T-cell (primary cell): ENCODE measurements at regions not wholly inside any gene's neighbourhood (a gene's known extent, or its start where the extent isn't known, plus 50 kb on each side); places are given as distances from the start of the nearest gene placed in this dataset.
"Not testable (repeated sequence)": the region's sequence is repeated elsewhere in the genome, so short reads cannot be mapped to it uniquely, and the experiment has no call there.

Experiments used
- ATAC-seq, 4 experiments: fragments of 200-7000 bp in 3 of 4; fragments of 150-1000 bp in 1 of 4; cut with Tn5 transposase; replicated peaks in 1 of 4; 1 replicate in 3 of 4; 2 replicates in 1 of 4; pipeline ENCODE4 v1.10.0; 2021; ENCODE audit warnings: moderate library complexity in 3 of 4, mild to moderate bottlenecking in 2 of 4, moderate number of reproducible peaks in 1 of 4
- CTCF ChIA-PET, 2 donors: fragments of 300-600 bp; sonication (Branson Sonifier 250); formaldehyde crosslinking; loops; one replicate each; lab custom pipeline; 2022; ENCODE audit warnings: antibody characterized with exemption in 2 of 2; lab: Charles Lee
- POLR2A ChIA-PET, 2 donors: fragments of 300-600 bp; sonication (Branson Sonifier 250); formaldehyde crosslinking; loops; one replicate each; lab custom pipeline; 2022; ENCODE audit warnings: antibody characterized with exemption in 2 of 2; lab: Charles Lee
- DNase-seq, 35 experiments: peaks; one replicate each; pipeline versions ENCODE4 v3.0.0 to v3.0.0-alpha.2; 2013 to 2023
- H3K27ac ChIP-seq: one replicate; pipeline ENCODE4 v1.5.1; 2013; ENCODE audit warnings: low read length
- H3K27me3 ChIP-seq, 2 experiments: replicated peaks in 1 of 2; 1 replicate in 1 of 2; 2 replicates in 1 of 2; pipeline versions ENCODE4 v1.6.1 to v1.7.0; 2013; ENCODE audit warnings: low read length in 1 of 2, mixed read lengths in 1 of 2; ENCODE audit not compliant: control insufficient read depth in 2 of 2, insufficient read depth in 2 of 2; ENCODE audit errors: extremely low read depth in 1 of 2
- H3K36me3 ChIP-seq, 2 donors: 1 replicate in 1 of 2; 2 replicates in 1 of 2; pipeline versions ENCODE4 v1.6.1 to v1.7.0; 2013; ENCODE audit warnings: low read length in 1 of 2; ENCODE audit not compliant: control insufficient read depth in 2 of 2, insufficient read depth in 1 of 2; ENCODE audit errors: extremely low read depth in 1 of 2
- H3K4me1 ChIP-seq, 2 experiments: 1 replicate in 1 of 2; 2 replicates in 1 of 2; pipeline versions ENCODE4 v1.6.1 to v1.7.0; 2013; ENCODE audit warnings: low read length in 2 of 2, mixed read lengths in 1 of 2; ENCODE audit not compliant: insufficient read depth in 2 of 2, control insufficient read depth in 1 of 2; ENCODE audit errors: extremely low read depth in 1 of 2
- H3K4me3 ChIP-seq, 2 donors: 1 replicate in 1 of 2; 2 replicates in 1 of 2; pipeline versions ENCODE4 v1.5.1 to v1.7.0; 2013; ENCODE audit warnings: mild to moderate bottlenecking in 2 of 2, low read length in 1 of 2, moderate library complexity in 1 of 2; ENCODE audit not compliant: control insufficient read depth in 1 of 2; ENCODE audit errors: extremely low read depth in 1 of 2
- H3K9me3 ChIP-seq: 2 replicates; pipeline ENCODE4 v1.7.0; 2013
- H3K27ac Mint-ChIP-seq, 2 donors: one replicate each; pipeline ENCODE4 v1.8.0; 2020 to 2021; ENCODE audit warnings: mild to moderate bottlenecking in 2 of 2, mixed read lengths in 2 of 2
- H3K27me3 Mint-ChIP-seq, 2 donors: one replicate each; pipeline ENCODE4 v1.8.0; 2021 to 2022; ENCODE audit warnings: mixed read lengths in 2 of 2
- H3K36me3 Mint-ChIP-seq: one replicate; pipeline ENCODE4 v1.8.0; 2021; ENCODE audit warnings: mixed read lengths
- H3K4me1 Mint-ChIP-seq, 3 donors: one replicate each; pipeline ENCODE4 v1.8.0; 2020 to 2022; ENCODE audit warnings: mixed read lengths in 3 of 3, mild to moderate bottlenecking in 1 of 3
- H3K4me3 Mint-ChIP-seq, 3 donors: one replicate each; pipeline ENCODE4 v1.8.0; 2020 to 2022; ENCODE audit warnings: mild to moderate bottlenecking in 3 of 3, mixed read lengths in 3 of 3, moderate library complexity in 3 of 3
- H3K9me3 Mint-ChIP-seq, 3 donors: one replicate each; pipeline ENCODE4 v1.8.0; 2020 to 2022; ENCODE audit warnings: mixed read lengths in 3 of 3
- WGBS: methylation state at CpG from one replicate; pipeline ENCODE4 v1.1.5; 2013; ENCODE audit warnings: missing lambda C conversion rate; ENCODE audit not compliant: insufficient coverage; 5-methylcytosine and 5-hydroxymethylcytosine counted together

GRCh38 chr4:27412613-27413012 is 552.0 kb downstream of the STIM2 start:
- ChIA-PET CTCF (no interaction called here), POLR2A (no interaction called here)
- Histone ChIP-seq H3K36me3 (no peaks in the 10 kb centered on the region), H3K9me3 (no peaks in the 10 kb centered on the region), H3K4me3 (no peak overlapping the region), H3K4me1 (no peaks in the 10 kb centered on the region), H3K27me3 (no peaks in the 10 kb centered on the region), H3K27ac (no peak overlapping the region)
- H3K4me3 Mint-ChIP-seq = no peak overlapping the region
- WGBS = no CpG with 5 or more reads among the region's 1 CpG
- no peaks in the 10 kb centered on the region for H3K27me3 Mint-ChIP-seq
- H3K9me3 Mint-ChIP-seq = peaks cover 12 to 23% (median 16%) of the 10 kb centered on the region in 3 donors
- H3K27ac Mint-ChIP-seq = no peak overlapping the region
- DNase-seq = no peak
- ATAC-seq = no peak
- no peaks in the 10 kb centered on the region for H3K36me3 Mint-ChIP-seq
- H3K4me1 Mint-ChIP-seq = no peaks in the 10 kb centered on the region

DNA sequence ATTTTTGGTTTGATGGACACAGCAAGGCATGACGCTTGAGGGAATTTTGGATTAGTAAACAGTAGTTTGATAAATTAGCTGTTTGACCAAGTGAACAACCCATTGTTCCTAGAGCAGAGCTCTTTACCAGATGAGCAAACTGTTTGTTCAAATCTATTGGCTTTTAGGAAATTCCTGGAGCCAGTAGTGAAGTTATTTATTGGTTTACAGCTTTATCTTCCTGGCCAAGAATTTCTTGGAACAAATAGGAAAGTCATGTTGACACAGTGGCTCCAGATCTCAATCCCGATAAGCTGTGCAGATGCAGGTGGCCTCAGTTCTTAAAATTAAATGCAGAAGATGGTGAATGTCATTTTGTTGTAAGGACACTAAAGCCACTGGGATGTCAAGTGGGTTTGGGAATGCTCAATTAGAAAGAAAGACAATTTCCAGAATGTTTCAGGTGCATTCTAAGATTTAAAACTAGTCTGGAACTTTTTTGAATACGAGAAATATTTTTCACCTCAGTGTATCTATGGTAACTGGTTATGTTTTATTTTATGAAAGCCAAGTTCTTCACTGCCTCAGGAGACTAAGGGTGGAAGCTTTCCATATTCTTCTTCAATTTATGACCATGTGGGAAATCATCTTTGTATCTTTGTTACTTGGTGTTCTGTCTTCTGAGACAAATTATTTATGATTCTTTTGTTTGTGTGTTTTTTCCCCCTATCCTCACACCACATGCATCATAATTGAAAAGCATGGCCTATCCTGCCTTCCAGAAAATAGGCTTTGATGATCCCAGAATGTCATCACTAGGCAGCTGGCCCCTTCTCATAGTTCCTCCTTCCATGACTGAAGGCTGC is 554.5 kb downstream of the STIM2 start:
- DNase-seq (no peak), ATAC-seq (no peak)
- Histone ChIP-seq H3K27me3 (no peaks in the 10 kb centered on the region), H3K36me3 (no peaks in the 10 kb centered on the region), H3K4me3 (no peak overlapping the region), H3K27ac (no peak overlapping the region), H3K9me3 (no peaks in the 10 kb centered on the region), H3K4me1 (no peaks in the 10 kb centered on the region)
- ChIA-PET POLR2A (no interaction called here), CTCF (no interaction called here)
- Mint-ChIP-seq H3K9me3 (peaks cover 15 to 26% (median 23%) of the 10 kb centered on the region in 3 donors), H3K27me3 (no peaks in the 10 kb centered on the region), H3K4me1 (no peaks in the 10 kb centered on the region), H3K36me3 (no peaks in the 10 kb centered on the region), H3K4me3 (no peak overlapping the region), H3K27ac (no peak overlapping the region)
- 23% methylated on average over 2 of the region's 3 CpGs for WGBS

DNA sequence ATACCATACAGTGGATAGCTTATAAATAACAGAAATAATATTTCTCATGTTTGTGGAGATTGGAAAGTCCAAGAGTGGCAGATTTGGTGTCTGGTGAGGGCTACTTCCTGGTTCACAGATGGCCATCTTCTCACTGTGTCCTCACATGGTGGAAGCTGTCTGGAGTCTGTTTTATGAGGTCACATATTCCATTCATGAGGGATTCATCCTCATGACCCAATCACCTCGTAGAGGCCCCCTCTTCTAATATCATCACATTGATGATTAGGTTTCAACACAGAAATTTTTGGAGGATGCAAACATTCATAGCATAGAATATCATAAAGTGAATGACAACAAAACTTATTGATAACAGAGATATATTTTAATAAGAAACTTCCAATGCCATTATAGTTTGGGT is 568.0 kb downstream of the STIM2 start:
- Histone ChIP-seq H3K4me1 (no peaks in the 10 kb centered on the region), H3K9me3 (no peaks in the 10 kb centered on the region), H3K27me3 (no peaks in the 10 kb centered on the region), H3K36me3 (no peaks in the 10 kb centered on the region), H3K4me3 (no peak overlapping the region), H3K27ac (no peak overlapping the region)
- Mint-ChIP-seq H3K4me3 (no peak overlapping the region), H3K27me3 (no peaks in the 10 kb centered on the region), H3K9me3 (peaks cover 4% of the 10 kb centered on the region in 3 donors), H3K27ac (no peak overlapping the region), H3K36me3 (no peaks in the 10 kb centered on the region), H3K4me1 (no peaks in the 10 kb centered on the region)
- no peak for DNase-seq
- no peak for ATAC-seq
- ChIA-PET CTCF (no interaction called here), POLR2A (interaction anchor here in 1 of 2 donors (0.5 kb wide), 1 partner anchor 38 kb away, joined by 5 read pairs; no protein-coding TSS in a partner anchor)
- no CpG with 5 or more reads among the region's 1 CpG for WGBS

DNA sequence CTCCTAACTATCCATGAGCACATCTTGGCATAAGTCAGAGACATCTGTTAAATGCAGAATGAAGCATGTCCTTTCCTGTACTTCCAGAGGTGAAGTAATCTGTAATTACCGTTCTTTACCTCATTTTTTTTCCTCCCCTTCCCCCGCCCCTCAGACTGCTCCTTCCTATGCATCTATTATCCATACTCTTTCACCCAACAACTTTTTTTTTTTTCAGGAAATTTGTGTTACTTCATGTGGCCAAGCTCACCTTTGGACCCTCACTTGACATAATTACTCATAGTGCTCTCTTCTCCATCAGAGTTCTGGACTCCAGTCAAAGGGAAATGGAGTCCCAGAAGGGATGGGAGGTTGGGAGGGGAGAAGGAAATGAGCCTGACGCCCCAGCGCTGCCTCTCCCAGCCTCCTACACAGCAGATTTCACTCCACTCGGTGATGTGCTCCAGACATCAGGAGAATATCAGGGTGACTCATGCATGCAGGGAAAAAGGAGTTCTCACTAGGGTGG is 568.8 kb downstream of the STIM2 start:
- WGBS = no CpG with 5 or more reads among the region's 5 CpGs
- H3K27ac Mint-ChIP-seq = no peak overlapping the region
- ATAC-seq (no peak), DNase-seq (no peak)
- ChIA-PET POLR2A (no interaction called here), CTCF (interaction anchor here in 1 of 2 donors (0.6 kb wide), 1 partner anchor 279 kb away, joined by 5 read pairs; no protein-coding TSS in a partner anchor)
- H3K27me3 ChIP-seq = no peaks in the 10 kb centered on the region
- no peak overlapping the region for H3K4me3 ChIP-seq
- no peaks in the 10 kb centered on the region for H3K4me1 Mint-ChIP-seq
- H3K36me3 Mint-ChIP-seq = no peaks in the 10 kb centered on the region
- H3K4me3 Mint-ChIP-seq = no peak overlapping the region
- H3K27me3 Mint-ChIP-seq = no peaks in the 10 kb centered on the region
- H3K4me1 ChIP-seq = no peaks in the 10 kb centered on the region
- H3K9me3 Mint-ChIP-seq = peaks cover 7 to 8% (median 7%) of the 10 kb centered on the region in 3 donors
- no peak overlapping the region for H3K27ac ChIP-seq
- H3K36me3 ChIP-seq = no peaks in the 10 kb centered on the region
- H3K9me3 ChIP-seq = no peaks in the 10 kb centered on the region

- no peak overlapping the region for H3K4me3 Mint-ChIP-seq
- H3K27me3 Mint-ChIP-seq = no peaks in the 10 kb centered on the region
- no peaks in the 10 kb centered on the region for H3K4me1 Mint-ChIP-seq
- H3K36me3 Mint-ChIP-seq = no peaks in the 10 kb centered on the region
- Histone ChIP-seq H3K9me3 (no peaks in the 10 kb centered on the region), H3K4me3 (no peak overlapping the region), H3K27me3 (no peaks in the 10 kb centered on the region), H3K27ac (no peak overlapping the region), H3K4me1 (no peaks in the 10 kb centered on the region), H3K36me3 (no peaks in the 10 kb centered on the region)
- no CpG with 5 or more reads among the region's 1 CpG for WGBS
- no peak overlapping the region for H3K27ac Mint-ChIP-seq
- CTCF ChIA-PET = no interaction called here
- POLR2A ChIA-PET = no interaction called here
- peaks cover 3 to 11% (median 8%) of the 10 kb centered on the region in 3 donors for H3K9me3 Mint-ChIP-seq
- DNase-seq (no peak), ATAC-seq (no peak)
Measured at GRCh38 chr4:27442146-27442545, 581.5 kb downstream of the STIM2 start.

DNA sequence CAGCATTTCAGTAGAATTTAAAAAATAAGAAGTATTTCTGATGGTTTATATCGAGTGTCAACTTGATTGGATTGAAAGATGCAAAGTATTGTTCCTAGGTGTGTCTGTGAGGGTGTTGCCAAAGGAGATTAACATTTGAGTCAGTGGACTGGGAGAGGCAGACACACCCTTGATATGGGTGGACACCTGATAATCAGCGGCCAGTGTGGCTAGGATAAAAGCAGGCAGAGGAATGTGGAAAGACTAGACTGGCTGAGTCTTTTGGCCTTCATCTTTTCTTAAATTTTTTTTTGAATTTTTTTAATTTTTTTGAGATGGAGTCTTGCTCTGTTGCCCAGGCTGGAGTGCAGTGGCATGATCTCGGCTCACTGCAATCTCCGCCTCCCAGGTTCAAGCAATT is 582.0 kb downstream of the STIM2 start:
- H3K36me3 Mint-ChIP-seq, H3K36me3 ChIP-seq, H3K4me1 Mint-ChIP-seq, H3K27me3 Mint-ChIP-seq, DNase-seq, H3K4me3 Mint-ChIP-seq, H3K27ac Mint-ChIP-seq, POLR2A ChIA-PET, H3K4me1 ChIP-seq, CTCF ChIA-PET, H3K27me3 ChIP-seq, ATAC-seq, H3K9me3 ChIP-seq, H3K27ac ChIP-seq, H3K4me3 ChIP-seq: not testable (repeated sequence)
- WGBS = 86% methylated on average over 2 of the region's 4 CpGs
- peaks cover 3 to 11% (median 8%) of the 10 kb centered on the region in 3 donors for H3K9me3 Mint-ChIP-seq
